ENCODE measurements at regions not wholly inside any gene's neighbourhood (a gene's known extent, or its start where the extent isn't known, plus 50 kb on each side); places are given as distances from the start of the nearest gene placed in this dataset.

- no peaks in the 10 kb centered on the region for H3K9me3 ChIP-seq
- TF ChIP-seq CTCF (IDR thresholded peaks at IDR 0.05), result no peak
- no peaks in the 10 kb centered on the region for H3K27me3 ChIP-seq
- H3K4me1 ChIP-seq, result no peaks in the 10 kb centered on the region
- H3K27ac ChIP-seq, result no peak overlapping the region
- no peaks in the 10 kb centered on the region for H3K36me3 ChIP-seq
- no peak for DNase-seq (ENCODE audit: low spot score)
- no peak overlapping the region for H3K4me3 ChIP-seq
Observed at GRCh38 chr17:79204261-79204660, 129.6 kb downstream of the ENGASE start.

- no peak for TF ChIP-seq CTCF (IDR thresholded peaks at IDR 0.05)
- Histone ChIP-seq H3K27me3 (no peaks in the 10 kb centered on the region), H3K9me3 (no peaks in the 10 kb centered on the region), H3K36me3 (no peaks in the 10 kb centered on the region), H3K4me3 (no peak overlapping the region), H3K4me1 (no peaks in the 10 kb centered on the region), H3K27ac (no peak overlapping the region)
- no peak for DNase-seq (ENCODE audit: low spot score)
Observed at GRCh38 chr17:79203657-79204056, 129.0 kb downstream of the ENGASE start.

GRCh38 chr17:79203016-79203415, 128.4 kb downstream of the ENGASE start:
- Histone ChIP-seq H3K9me3 (no peaks in the 10 kb centered on the region), H3K36me3 (no peaks in the 10 kb centered on the region), H3K27ac (no peak overlapping the region), H3K27me3 (no peaks in the 10 kb centered on the region), H3K4me1 (no peaks in the 10 kb centered on the region), H3K4me3 (no peak overlapping the region)
- no peak for TF ChIP-seq CTCF (IDR thresholded peaks at IDR 0.05)
- DNase-seq (ENCODE audit: low spot score), result no peak

- no peaks in the 10 kb centered on the region for H3K36me3 ChIP-seq
- no peaks in the 10 kb centered on the region for H3K4me1 ChIP-seq
- no peak for TF ChIP-seq CTCF (IDR thresholded peaks at IDR 0.05)
- no peak for DNase-seq (ENCODE audit: low spot score)
- no peaks in the 10 kb centered on the region for H3K27me3 ChIP-seq
- no peaks in the 10 kb centered on the region for H3K9me3 ChIP-seq
- no peak overlapping the region for H3K4me3 ChIP-seq
- H3K27ac ChIP-seq, result no peak overlapping the region
Observed at GRCh38 chr17:79202480-79202879, 127.9 kb downstream of the ENGASE start.

- Histone ChIP-seq H3K27ac (no peak overlapping the region), H3K27me3 (no peaks in the 10 kb centered on the region), H3K9me3 (no peaks in the 10 kb centered on the region), H3K36me3 (no peaks in the 10 kb centered on the region), H3K4me1 (no peaks in the 10 kb centered on the region), H3K4me3 (no peak overlapping the region)
- TF ChIP-seq CTCF (IDR thresholded peaks at IDR 0.05), result no peak
- no peak for DNase-seq (ENCODE audit: low spot score)
Observed at GRCh38 chr17:79201536-79202227, 127.1 kb downstream of the ENGASE start.

GRCh38 chr17:79201119-79201518, 126.5 kb downstream of the ENGASE start:
- TF ChIP-seq CTCF (IDR thresholded peaks at IDR 0.05), result no peak
- Histone ChIP-seq H3K9me3 (no peaks in the 10 kb centered on the region), H3K36me3 (no peaks in the 10 kb centered on the region), H3K4me3 (no peak overlapping the region), H3K4me1 (no peaks in the 10 kb centered on the region), H3K27me3 (no peaks in the 10 kb centered on the region), H3K27ac (no peak overlapping the region)
- DNase-seq (ENCODE audit: low spot score), result no peak
